Mesendoderm (in vitro differentiated cells): ENCODE measurements at regions not wholly inside any gene's neighbourhood (a gene's known extent, or its start where the extent isn't known, plus 50 kb on each side); places are given as distances from the start of the nearest gene placed in this dataset.

Experiments used
- DNase-seq: peaks from one replicate; pipeline ENCODE4 v3.0.0; 2013
- H2AK5ac ChIP-seq: 2 replicates; pipeline ENCODE4 v1.6.1; 2013; ENCODE audit warnings: low read length, inconsistent platforms
- H2BK120ac ChIP-seq: 2 replicates; pipeline ENCODE4 v1.6.1; 2013; ENCODE audit warnings: low read depth, mild to moderate bottlenecking, low read length, moderate library complexity, mixed read lengths
- H2BK15ac ChIP-seq: replicated peaks from 2 replicates; pipeline ENCODE4 v1.6.1; 2013; ENCODE audit warnings: low read depth, mild to moderate bottlenecking, moderate library complexity
- H2BK5ac ChIP-seq: 2 replicates; pipeline ENCODE4 v1.6.1; 2013; ENCODE audit warnings: low read length, inconsistent platforms
- H3K18ac ChIP-seq: 2 replicates; pipeline ENCODE4 v1.6.1; 2013; ENCODE audit warnings: mild to moderate bottlenecking, low read length, mixed read lengths
- H3K23ac ChIP-seq: one replicate; pipeline ENCODE4 v1.6.1; 2013; ENCODE audit warnings: low read length
- H3K27ac ChIP-seq: 2 replicates; pipeline ENCODE4 v1.5.1; 2013; ENCODE audit warnings: low read depth, mild to moderate bottlenecking, inconsistent platforms, low read length, moderate library complexity
- H3K27me3 ChIP-seq: 2 replicates; pipeline ENCODE4 v1.6.1; 2013; ENCODE audit warnings: low read length, control low read depth, mild to moderate bottlenecking, inconsistent platforms; ENCODE audit not compliant: insufficient read depth, poor library complexity
- H3K36me3 ChIP-seq: 2 replicates; pipeline ENCODE4 v1.6.1; 2013; ENCODE audit warnings: low read length, inconsistent platforms; ENCODE audit not compliant: control insufficient read depth, insufficient read depth
- H3K4ac ChIP-seq: one replicate; pipeline ENCODE4 v1.6.1; 2013; ENCODE audit warnings: low read depth, mild to moderate bottlenecking, low read length, moderate library complexity
- H3K4me1 ChIP-seq: 2 replicates; pipeline ENCODE4 v1.6.1; 2013; ENCODE audit warnings: low read depth, low read length, inconsistent platforms; ENCODE audit not compliant: control insufficient read depth
- H3K4me2 ChIP-seq: 2 replicates; pipeline ENCODE4 v1.6.1; 2013; ENCODE audit warnings: low read length
- H3K4me3 ChIP-seq: 2 replicates; pipeline ENCODE4 v1.5.1; 2013; ENCODE audit warnings: mild to moderate bottlenecking, low read length
- H3K56ac ChIP-seq: one replicate; pipeline ENCODE4 v1.6.1; 2013; ENCODE audit warnings: low read length
- H3K79me1 ChIP-seq: 2 replicates; pipeline ENCODE4 v1.6.1; 2013; ENCODE audit warnings: low read length, inconsistent platforms
- H3K79me2 ChIP-seq: 2 replicates; pipeline ENCODE4 v1.6.1; 2013; ENCODE audit warnings: mild to moderate bottlenecking, low read length; ENCODE audit not compliant: control insufficient read depth, insufficient read depth
- H3K9ac ChIP-seq: 2 replicates; pipeline ENCODE4 v1.6.1; 2013; ENCODE audit warnings: low read length, inconsistent platforms
- H4K5ac ChIP-seq: one replicate; pipeline ENCODE4 v1.6.1; 2013; ENCODE audit warnings: low read length
- H4K8ac ChIP-seq: one replicate; pipeline ENCODE4 v1.6.1; 2013; ENCODE audit warnings: low read depth, mild to moderate bottlenecking, control low read depth, low read length, moderate library complexity
- WGBS: extraction: QIAGEN DNeasy Blood & Tissue Kit; methylation state at CpG from one replicate; pipeline ENCODE4 v1.1.7; 2013; ENCODE audit warnings: low lambda C conversion rate, missing lambda C conversion rate; ENCODE audit not compliant: insufficient coverage; ENCODE audit errors: extremely low coverage; 5-methylcytosine and 5-hydroxymethylcytosine counted together

- no peaks in the 10 kb centered on the region for H3K79me1 ChIP-seq
- no peak overlapping the region for H3K9ac ChIP-seq
- H3K4me1 ChIP-seq: no peaks in the 10 kb centered on the region
- H3K18ac ChIP-seq: no peak overlapping the region
- no peak overlapping the region for H2BK120ac ChIP-seq
- no peaks in the 10 kb centered on the region for H3K79me2 ChIP-seq
- H2AK5ac ChIP-seq: no peak overlapping the region
- no peak overlapping the region for H3K4me3 ChIP-seq
- no peak overlapping the region for H3K4ac ChIP-seq
- H3K27ac ChIP-seq: no peak overlapping the region
- no peak for DNase-seq
- H3K4me2 ChIP-seq: no peak overlapping the region
- WGBS: no CpG with 5 or more reads among the region's 1 CpG
- H4K5ac ChIP-seq: no peak overlapping the region
- H3K23ac ChIP-seq: no peak overlapping the region
- no peak overlapping the region for H4K8ac ChIP-seq
- no peak overlapping the region for H2BK15ac ChIP-seq
- no peak overlapping the region for H3K56ac ChIP-seq
- H2BK5ac ChIP-seq: no peak overlapping the region
- no peaks in the 10 kb centered on the region for H3K27me3 ChIP-seq
- H3K36me3 ChIP-seq: no peaks in the 10 kb centered on the region
These were observed 462.9 kb upstream of the MIS18BP1 start for GRCh38 chr14:45715946-45716345.

DNA sequence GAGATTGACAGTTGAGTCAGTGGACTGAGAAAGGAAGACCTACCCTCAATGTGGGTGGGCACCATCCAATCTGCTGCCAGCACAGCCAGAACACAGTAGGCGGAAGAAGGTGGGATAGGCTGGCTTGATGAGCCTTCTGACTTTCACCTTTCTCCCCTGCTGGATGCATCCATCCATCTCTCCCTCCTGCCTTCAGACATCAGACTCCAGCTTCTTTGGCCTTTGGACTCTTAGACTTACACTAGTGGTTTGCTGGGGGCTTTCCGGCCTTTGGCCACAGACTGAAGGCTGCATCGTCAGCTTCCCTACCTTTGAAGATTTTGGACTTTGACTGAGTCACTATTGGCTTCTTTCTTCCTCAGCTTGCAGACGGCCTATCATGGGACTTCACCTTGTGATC is 456.5 kb upstream of the MIS18BP1 start:
- WGBS: no CpG with 5 or more reads among the region's 4 CpGs
- no peak overlapping the region for H2BK120ac ChIP-seq
- no peak overlapping the region for H3K4me3 ChIP-seq
- no peak overlapping the region for H3K4ac ChIP-seq
- H3K9ac ChIP-seq: no peak overlapping the region
- H3K36me3 ChIP-seq: no peaks in the 10 kb centered on the region
- H4K8ac ChIP-seq: no peak overlapping the region
- no peak overlapping the region for H3K27ac ChIP-seq
- no peak overlapping the region for H4K5ac ChIP-seq
- H3K79me1 ChIP-seq: no peaks in the 10 kb centered on the region
- no peak overlapping the region for H2BK15ac ChIP-seq
- no peaks in the 10 kb centered on the region for H3K79me2 ChIP-seq
- H3K56ac ChIP-seq: no peak overlapping the region
- no peak for DNase-seq
- no peak overlapping the region for H3K18ac ChIP-seq
- no peak overlapping the region for H2AK5ac ChIP-seq
- H2BK5ac ChIP-seq: no peak overlapping the region
- no peak overlapping the region for H3K4me2 ChIP-seq
- no peaks in the 10 kb centered on the region for H3K4me1 ChIP-seq
- H3K23ac ChIP-seq: no peak overlapping the region
- no peaks in the 10 kb centered on the region for H3K27me3 ChIP-seq

- Histone ChIP-seq H3K4ac (no peak overlapping the region), H3K18ac (no peak overlapping the region), H4K5ac (no peak overlapping the region), H4K8ac (no peak overlapping the region), H3K79me2 (no peaks in the 10 kb centered on the region), H2BK15ac (no peak overlapping the region), H2AK5ac (no peak overlapping the region), H3K27me3 (no peaks in the 10 kb centered on the region), H3K27ac (no peak overlapping the region), H3K4me1 (no peaks in the 10 kb centered on the region), H3K4me2 (no peak overlapping the region), H2BK120ac (no peak overlapping the region), H3K79me1 (no peaks in the 10 kb centered on the region), H3K23ac (no peak overlapping the region), H3K9ac (no peak overlapping the region), H3K4me3 (no peak overlapping the region), H2BK5ac (no peak overlapping the region), H3K56ac (no peak overlapping the region), H3K36me3 (no peaks in the 10 kb centered on the region)
- no CpG with 5 or more reads among the region's 7 CpGs for WGBS
- DNase-seq: no peak
These were observed 453.0 kb upstream of the MIS18BP1 start for GRCh38 chr14:45705940-45706534.

GRCh38 chr14:45699471-45699870 is 446.5 kb upstream of the MIS18BP1 start:
- Histone ChIP-seq H3K4me2 (no peak overlapping the region), H3K79me1 (no peaks in the 10 kb centered on the region), H2BK15ac (no peak overlapping the region), H3K27ac (no peak overlapping the region), H3K27me3 (no peaks in the 10 kb centered on the region), H3K56ac (no peak overlapping the region), H3K9ac (no peak overlapping the region), H3K4me1 (no peaks in the 10 kb centered on the region), H3K4me3 (no peak overlapping the region), H3K4ac (no peak overlapping the region), H2BK120ac (no peak overlapping the region), H4K8ac (no peak overlapping the region), H3K36me3 (no peaks in the 10 kb centered on the region), H2BK5ac (no peak overlapping the region), H2AK5ac (no peak overlapping the region), H3K18ac (no peak overlapping the region), H4K5ac (no peak overlapping the region), H3K79me2 (no peaks in the 10 kb centered on the region), H3K23ac (no peak overlapping the region)
- peak; percentile 7 for DNase-seq
- no CpG with 5 or more reads among the region's 5 CpGs for WGBS

DNA sequence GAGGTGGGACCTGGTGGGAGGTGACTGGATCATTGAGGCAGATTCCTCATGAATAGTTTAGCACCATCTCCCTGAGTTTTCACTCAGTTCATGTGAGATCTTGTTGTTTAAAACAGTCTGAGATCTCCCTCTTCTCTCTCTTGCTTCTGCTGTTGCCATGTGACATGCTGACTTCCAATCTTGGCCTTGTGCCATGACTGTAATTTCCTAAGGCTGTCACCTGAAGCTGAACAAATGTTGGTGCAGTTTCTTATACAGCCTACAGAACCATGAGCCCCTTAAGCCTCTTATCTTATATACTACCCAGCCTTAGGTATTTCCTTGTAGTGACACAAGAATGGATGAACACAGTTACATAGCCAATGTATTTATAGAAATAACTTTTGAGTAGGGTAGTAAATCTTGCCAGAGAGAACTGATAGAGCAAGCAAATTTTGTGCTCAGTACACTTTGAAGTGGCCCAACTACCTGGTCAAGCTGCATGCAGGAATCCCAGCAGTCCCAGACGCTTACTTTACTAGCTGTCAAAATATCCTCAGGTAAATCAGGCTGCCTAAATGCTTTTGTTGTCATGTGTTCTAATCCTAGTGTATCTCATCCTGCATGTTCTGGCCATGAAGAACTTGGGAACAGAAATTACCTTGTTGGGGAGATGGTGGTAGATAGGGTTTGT is 445.6 kb upstream of the MIS18BP1 start:
- no peak for DNase-seq
- Histone ChIP-seq H3K27ac (no peak overlapping the region), H3K27me3 (no peaks in the 10 kb centered on the region), H4K8ac (no peak overlapping the region), H3K4me2 (no peak overlapping the region), H3K4ac (no peak overlapping the region), H3K4me1 (no peaks in the 10 kb centered on the region), H3K79me2 (no peaks in the 10 kb centered on the region), H4K5ac (no peak overlapping the region), H3K36me3 (no peaks in the 10 kb centered on the region), H3K56ac (no peak overlapping the region), H2BK5ac (no peak overlapping the region), H2BK15ac (no peak overlapping the region), H3K23ac (no peak overlapping the region), H2BK120ac (no peak overlapping the region), H3K79me1 (no peaks in the 10 kb centered on the region), H3K18ac (no peak overlapping the region), H3K9ac (no peak overlapping the region), H3K4me3 (no peak overlapping the region), H2AK5ac (no peak overlapping the region)
- no CpG with 5 or more reads among the region's 1 CpG for WGBS

GRCh38 chr14:45686771-45687170 is 433.8 kb upstream of the MIS18BP1 start:
- no peaks in the 10 kb centered on the region for H3K4me1 ChIP-seq
- no peak overlapping the region for H2AK5ac ChIP-seq
- no peak for DNase-seq
- no peak overlapping the region for H2BK120ac ChIP-seq
- no CpG with 5 or more reads among the region's 4 CpGs for WGBS
- no peaks in the 10 kb centered on the region for H3K79me1 ChIP-seq
- no peak overlapping the region for H3K9ac ChIP-seq
- no peak overlapping the region for H3K4me3 ChIP-seq
- H3K27ac ChIP-seq: no peak overlapping the region
- no peak overlapping the region for H2BK5ac ChIP-seq
- H4K5ac ChIP-seq: no peak overlapping the region
- H2BK15ac ChIP-seq: no peak overlapping the region
- no peak overlapping the region for H4K8ac ChIP-seq
- H3K18ac ChIP-seq: no peak overlapping the region
- H3K4me2 ChIP-seq: no peak overlapping the region
- no peak overlapping the region for H3K4ac ChIP-seq
- H3K79me2 ChIP-seq: no peaks in the 10 kb centered on the region
- H3K23ac ChIP-seq: no peak overlapping the region
- H3K27me3 ChIP-seq: no peaks in the 10 kb centered on the region
- no peak overlapping the region for H3K56ac ChIP-seq
- no peaks in the 10 kb centered on the region for H3K36me3 ChIP-seq
